SK-N-SH (cell line): ENCODE measurements at regions not wholly inside any gene's neighbourhood (a gene's known extent, or its start where the extent isn't known, plus 50 kb on each side); places are given as distances from the start of the nearest gene placed in this dataset.

Experiments
- CTCF ChIA-PET: fragments of 300-600, 350-600 bp; formaldehyde crosslinking; extraction: SDS; loops from one replicate; lab custom pipeline; 2021; lab: Yijun Ruan, JAX
- POLR2A ChIA-PET: fragments of 350-600 bp; sonication (Branson Sonifier 250); formaldehyde crosslinking; extraction: SDS; loops from one replicate; lab custom pipeline; 2020; ENCODE audit warnings: antibody characterized with exemption, inconsistent platforms; lab: Yijun Ruan, JAX
- DNase-seq: peaks from one replicate; pipeline ENCODE4 v3.0.0; 2012
- H2AFZ ChIP-seq: fragments of 200-600 bp; sonication (generic); 2 replicates; pipeline ENCODE4 v1.8.1; 2016; ENCODE audit warnings: antibody characterized with exemption, mild to moderate bottlenecking, low read depth
- H3F3A ChIP-seq: fragments of 200-600 bp; sonication (generic); replicated peaks from 2 replicates; pipeline ENCODE3; 2016; ENCODE audit warnings: antibody characterized with exemption, mild to moderate bottlenecking; ENCODE audit not compliant: insufficient read depth
- H3K27ac ChIP-seq, 2 experiments: fragments of 200-500 bp in 1 of 2; fragments of 200-600 bp in 1 of 2; sonication (Bioruptor generic) in 1 of 2; sonication (generic), shearing (Covaris generic) in 1 of 2; 2 replicates each; pipeline versions ENCODE4 v1.5.1 to v1.6.1; 2014 to 2016; ENCODE audit warnings: low read depth in 2 of 2, inconsistent platforms in 1 of 2, low read length in 1 of 2, mild to moderate bottlenecking in 1 of 2, mixed read lengths in 1 of 2
- H3K27me3 ChIP-seq: fragments of 200-600 bp; sonication (generic), shearing (Covaris generic); 2 replicates; pipeline ENCODE4 v1.6.1; 2016; ENCODE audit warnings: mixed run types; ENCODE audit not compliant: insufficient read depth
- H3K36me3 ChIP-seq, 2 experiments: fragments of 200-500 bp in 1 of 2; fragments of 200-600 bp in 1 of 2; sonication (Bioruptor generic) in 1 of 2; sonication (generic) in 1 of 2; replicated peaks in 1 of 2; 2 replicates each; pipeline versions ENCODE3 to v1.5.1; 2014 to 2016; ENCODE audit warnings: low read length in 1 of 2, mild to moderate bottlenecking in 1 of 2; ENCODE audit not compliant: insufficient read depth in 2 of 2, control insufficient read depth in 1 of 2
- H3K4me1 ChIP-seq, 2 experiments: fragments of 200-500 bp in 1 of 2; fragments of 200-600 bp in 1 of 2; sonication (Bioruptor generic) in 1 of 2; sonication (generic), shearing (Covaris generic) in 1 of 2; 2 replicates each; pipeline versions ENCODE4 v1.5.1 to v1.6.1; 2014 to 2016; ENCODE audit warnings: low read depth in 1 of 2, low read length in 1 of 2, mixed run types in 1 of 2; ENCODE audit not compliant: insufficient read depth in 2 of 2, control insufficient read depth in 1 of 2
- H3K4me2 ChIP-seq: fragments of 200-600 bp; sonication (generic), shearing (Covaris generic); 2 replicates; pipeline ENCODE4 v1.6.1; 2017; ENCODE audit warnings: mixed run types
- H3K4me3 ChIP-seq, 2 experiments: fragments of 200-500 bp in 1 of 2; fragments of 200-600 bp in 1 of 2; sonication (Bioruptor generic) in 1 of 2; sonication (generic), shearing (Covaris generic) in 1 of 2; 2 replicates each; pipeline versions ENCODE4 v1.5.1 to v1.8.1; 2014 to 2016; ENCODE audit warnings: low read depth in 2 of 2, inconsistent platforms in 1 of 2, low read length in 1 of 2, mild to moderate bottlenecking in 1 of 2, mixed read lengths in 1 of 2, moderate library complexity in 1 of 2
- H3K79me2 ChIP-seq: fragments of 200-600 bp; sonication (generic); 2 replicates; pipeline ENCODE4 v1.8.1; 2017; ENCODE audit warnings: mild to moderate bottlenecking; ENCODE audit not compliant: insufficient read depth
- H3K9ac ChIP-seq: fragments of 200-600 bp; sonication (generic); 2 replicates; pipeline ENCODE4 v1.6.1; 2017; ENCODE audit warnings: mixed run types
- H3K9me2 ChIP-seq: fragments of 200-600 bp; sonication (generic); 2 replicates; pipeline ENCODE4 v1.6.1; 2017; ENCODE audit warnings: mixed run types
- H3K9me3 ChIP-seq: fragments of 200-600 bp; sonication (generic); 2 replicates; pipeline ENCODE4 v1.6.1; 2017; ENCODE audit warnings: mixed run types, mild to moderate bottlenecking, moderate library complexity
- H4K20me1 ChIP-seq: fragments of 200-600 bp; sonication (generic); 2 replicates; pipeline ENCODE4 v1.6.1; 2017; ENCODE audit warnings: mild to moderate bottlenecking, mixed run types; ENCODE audit not compliant: insufficient read depth
- ELF1 ChIP-seq: IDR thresholded peaks from 2 replicates; pipeline ENCODE4 v1.4.0; 2012
- EP300 ChIP-seq, 2 experiments: IDR thresholded peaks; 2 replicates each; pipeline versions ENCODE4 v1.4.0 to v1.6.1; 2012; ENCODE audit warnings: borderline replicate concordance in 1 of 2, low read depth in 1 of 2, low read length in 1 of 2
- FOSL2 ChIP-seq: IDR thresholded peaks from 2 replicates; pipeline ENCODE4 v1.4.0; 2012; ENCODE audit warnings: low read depth, mild to moderate bottlenecking, moderate library complexity, borderline replicate concordance
- JUND ChIP-seq: IDR thresholded peaks from 2 replicates; pipeline ENCODE4 v1.4.0; 2012
- MXI1 ChIP-seq: IDR thresholded peaks from 2 replicates; pipeline ENCODE4 v1.6.1; 2012; ENCODE audit warnings: mild to moderate bottlenecking, low read depth, low read length, improper control_type of control experiment
- NFIC ChIP-seq: IDR thresholded peaks from 2 replicates; pipeline ENCODE4 v1.4.0; 2012; ENCODE audit warnings: borderline replicate concordance
- RFX5 ChIP-seq: IDR thresholded peaks from 2 replicates; pipeline ENCODE4 v1.6.1; 2012; ENCODE audit warnings: mild to moderate bottlenecking, improper control_type of control experiment, low read length
- RXRA ChIP-seq: IDR thresholded peaks from 2 replicates; pipeline ENCODE4 v1.4.0; 2012; ENCODE audit warnings: low read depth, mild to moderate bottlenecking, borderline replicate concordance
- SMC3 ChIP-seq: IDR thresholded peaks from 2 replicates; pipeline ENCODE4 v1.6.1; 2012; ENCODE audit warnings: low read depth, low read length, improper control_type of control experiment
- WGBS: methylation state at CpG from one replicate; pipeline ENCODE4 v1.1.6; 2017; ENCODE audit warnings: low lambda C conversion rate; 5-methylcytosine and 5-hydroxymethylcytosine counted together
- TF ChIP-seq, protein P1 (sequence below): IDR thresholded peaks from 2 replicates; pipeline ENCODE4 v1.4.0; 2012; ENCODE audit warnings: low read depth
- TF ChIP-seq, protein P2 (sequence below): IDR thresholded peaks from 2 replicates; pipeline ENCODE4 v1.4.0; 2012; ENCODE audit warnings: low read depth, borderline replicate concordance
- TF ChIP-seq, protein P3 (sequence below): IDR thresholded peaks from 2 replicates; pipeline ENCODE4 v1.4.0; 2012; ENCODE audit warnings: low read depth, borderline replicate concordance
- TF ChIP-seq, protein P4 (sequence below): fragments of 150-350 bp; IDR thresholded peaks from 2 replicates; pipeline ENCODE4 v1.6.1; 2016; ENCODE audit warnings: mild to moderate bottlenecking, low read depth, low read length
- TF ChIP-seq, protein P5 (sequence below): IDR thresholded peaks from 2 replicates; pipeline ENCODE4 v1.6.1; 2012; ENCODE audit warnings: mild to moderate bottlenecking, low read depth, low read length, moderate library complexity
- TF ChIP-seq, protein P6 (sequence below): fragments of 150-350 bp; IDR thresholded peaks from 2 replicates; pipeline ENCODE4 v1.6.1; 2017; ENCODE audit warnings: antibody characterized with exemption, low read length, low read depth, borderline replicate concordance

DNA sequence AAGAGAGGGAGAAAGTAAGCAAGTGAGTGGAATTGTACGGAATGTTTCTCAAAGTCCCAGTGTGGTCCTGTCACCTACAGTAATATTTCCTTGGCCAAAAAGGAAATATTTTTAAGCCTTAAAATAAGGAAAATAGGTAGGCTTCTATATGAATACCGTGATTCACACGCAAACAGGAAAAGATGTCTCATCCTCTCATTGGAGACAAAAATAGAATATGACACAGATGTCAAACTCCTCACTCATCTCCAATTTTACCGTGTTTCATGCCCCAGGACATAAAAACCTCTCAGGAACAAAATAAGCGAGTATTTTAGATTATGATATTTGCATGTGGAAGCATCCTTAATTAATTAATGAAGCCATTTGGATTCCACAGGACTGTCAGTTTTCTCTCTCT is 1269.5 kb downstream of the RAPGEF2 start:
- Histone ChIP-seq H3K9ac (no peak overlapping the region), H3F3A (no peaks in the 10 kb centered on the region), H3K27me3 (no peaks in the 10 kb centered on the region), H4K20me1 (no peaks in the 10 kb centered on the region), H3K4me1 (no peaks in the 10 kb centered on the region), H2AFZ (no peak overlapping the region), H3K9me2 (no peaks in the 10 kb centered on the region), H3K4me2 (no peak overlapping the region), H3K79me2 (no peaks in the 10 kb centered on the region), H3K27ac (no peak overlapping the region), H3K4me3 (no peak overlapping the region), H3K9me3 (no peaks in the 10 kb centered on the region), H3K36me3 (no peaks in the 10 kb centered on the region)
- POLR2A ChIA-PET, result no interaction called here
- TF ChIP-seq, protein P1, sequence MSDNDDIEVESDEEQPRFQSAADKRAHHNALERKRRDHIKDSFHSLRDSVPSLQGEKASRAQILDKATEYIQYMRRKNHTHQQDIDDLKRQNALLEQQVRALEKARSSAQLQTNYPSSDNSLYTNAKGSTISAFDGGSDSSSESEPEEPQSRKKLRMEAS, result no peak
- TF ChIP-seq, protein P2, sequence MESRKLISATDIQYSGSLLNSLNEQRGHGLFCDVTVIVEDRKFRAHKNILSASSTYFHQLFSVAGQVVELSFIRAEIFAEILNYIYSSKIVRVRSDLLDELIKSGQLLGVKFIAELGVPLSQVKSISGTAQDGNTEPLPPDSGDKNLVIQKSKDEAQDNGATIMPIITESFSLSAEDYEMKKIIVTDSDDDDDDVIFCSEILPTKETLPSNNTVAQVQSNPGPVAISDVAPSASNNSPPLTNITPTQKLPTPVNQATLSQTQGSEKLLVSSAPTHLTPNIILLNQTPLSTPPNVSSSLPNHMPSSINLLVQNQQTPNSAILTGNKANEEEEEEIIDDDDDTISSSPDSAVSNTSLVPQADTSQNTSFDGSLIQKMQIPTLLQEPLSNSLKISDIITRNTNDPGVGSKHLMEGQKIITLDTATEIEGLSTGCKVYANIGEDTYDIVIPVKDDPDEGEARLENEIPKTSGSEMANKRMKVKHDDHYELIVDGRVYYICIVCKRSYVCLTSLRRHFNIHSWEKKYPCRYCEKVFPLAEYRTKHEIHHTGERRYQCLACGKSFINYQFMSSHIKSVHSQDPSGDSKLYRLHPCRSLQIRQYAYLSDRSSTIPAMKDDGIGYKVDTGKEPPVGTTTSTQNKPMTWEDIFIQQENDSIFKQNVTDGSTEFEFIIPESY, result no peak
- no peak for TF ChIP-seq ELF1
- TF ChIP-seq, protein P3, sequence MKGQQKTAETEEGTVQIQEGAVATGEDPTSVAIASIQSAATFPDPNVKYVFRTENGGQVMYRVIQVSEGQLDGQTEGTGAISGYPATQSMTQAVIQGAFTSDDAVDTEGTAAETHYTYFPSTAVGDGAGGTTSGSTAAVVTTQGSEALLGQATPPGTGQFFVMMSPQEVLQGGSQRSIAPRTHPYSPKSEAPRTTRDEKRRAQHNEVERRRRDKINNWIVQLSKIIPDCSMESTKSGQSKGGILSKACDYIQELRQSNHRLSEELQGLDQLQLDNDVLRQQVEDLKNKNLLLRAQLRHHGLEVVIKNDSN, result no peak
- TF ChIP-seq, protein P4, sequence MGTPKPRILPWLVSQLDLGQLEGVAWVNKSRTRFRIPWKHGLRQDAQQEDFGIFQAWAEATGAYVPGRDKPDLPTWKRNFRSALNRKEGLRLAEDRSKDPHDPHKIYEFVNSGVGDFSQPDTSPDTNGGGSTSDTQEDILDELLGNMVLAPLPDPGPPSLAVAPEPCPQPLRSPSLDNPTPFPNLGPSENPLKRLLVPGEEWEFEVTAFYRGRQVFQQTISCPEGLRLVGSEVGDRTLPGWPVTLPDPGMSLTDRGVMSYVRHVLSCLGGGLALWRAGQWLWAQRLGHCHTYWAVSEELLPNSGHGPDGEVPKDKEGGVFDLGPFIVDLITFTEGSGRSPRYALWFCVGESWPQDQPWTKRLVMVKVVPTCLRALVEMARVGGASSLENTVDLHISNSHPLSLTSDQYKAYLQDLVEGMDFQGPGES, result no peak
- no peak for TF ChIP-seq NFIC
- no peak for TF ChIP-seq RFX5
- CTCF ChIA-PET, result no interaction called here
- 30% methylated on average over 5 of the region's 5 CpGs for WGBS
- DNase-seq, result no peak

DNA sequence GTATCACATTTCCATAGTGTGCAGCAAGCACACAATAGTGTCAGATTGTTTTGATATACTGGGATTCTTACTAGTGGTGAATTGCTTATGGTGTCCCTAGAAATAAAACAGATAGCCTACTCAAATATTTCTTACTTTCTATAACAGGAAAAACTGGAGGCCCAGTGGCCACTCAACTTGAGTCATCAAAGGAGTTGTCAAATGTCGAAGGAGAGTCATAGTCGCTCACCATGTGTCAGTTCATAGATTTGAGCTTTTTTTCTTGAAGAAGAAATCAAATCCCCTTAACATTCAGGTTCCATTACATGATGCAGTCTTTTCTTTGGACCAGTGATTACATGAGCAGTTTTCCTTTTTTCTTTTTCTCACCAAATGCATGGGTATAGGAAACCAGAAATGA is 1271.0 kb downstream of the RAPGEF2 start:
- no peaks in the 10 kb centered on the region for H3K9me2 ChIP-seq
- POLR2A ChIA-PET, result no interaction called here
- no peaks in the 10 kb centered on the region for H3K27me3 ChIP-seq
- H3K27ac ChIP-seq, result no peak overlapping the region
- no peaks in the 10 kb centered on the region for H3F3A ChIP-seq
- no peaks in the 10 kb centered on the region for H3K9me3 ChIP-seq
- no peak overlapping the region for H3K9ac ChIP-seq
- DNase-seq, result no peak
- no peak overlapping the region for H3K4me2 ChIP-seq
- WGBS, result 37% methylated on average over 2 of the region's 2 CpGs
- H4K20me1 ChIP-seq, result no peaks in the 10 kb centered on the region
- no peaks in the 10 kb centered on the region for H3K79me2 ChIP-seq
- H3K36me3 ChIP-seq, result no peaks in the 10 kb centered on the region
- no peaks in the 10 kb centered on the region for H3K4me1 ChIP-seq
- CTCF ChIA-PET, result interaction anchor here (1.2 kb wide), 1 partner anchor 30 kb away, joined by 3 read pairs; no protein-coding TSS in a partner anchor
- TF ChIP-seq FOSL2 (no peak), SMC3 (no peak), RXRA (no peak), EP300 (IDR thresholded peaks at IDR 0.05; ENCODE audit: borderline replicate concordance in 1 of 2, low read depth in 1 of 2, low read length in 1 of 2) (no peak), ELF1 (no peak), MXI1 (no peak), NFIC (no peak), RFX5 (no peak), JUND (no peak)
- TF ChIP-seq, protein P2, result no peak
- TF ChIP-seq, protein P5, sequence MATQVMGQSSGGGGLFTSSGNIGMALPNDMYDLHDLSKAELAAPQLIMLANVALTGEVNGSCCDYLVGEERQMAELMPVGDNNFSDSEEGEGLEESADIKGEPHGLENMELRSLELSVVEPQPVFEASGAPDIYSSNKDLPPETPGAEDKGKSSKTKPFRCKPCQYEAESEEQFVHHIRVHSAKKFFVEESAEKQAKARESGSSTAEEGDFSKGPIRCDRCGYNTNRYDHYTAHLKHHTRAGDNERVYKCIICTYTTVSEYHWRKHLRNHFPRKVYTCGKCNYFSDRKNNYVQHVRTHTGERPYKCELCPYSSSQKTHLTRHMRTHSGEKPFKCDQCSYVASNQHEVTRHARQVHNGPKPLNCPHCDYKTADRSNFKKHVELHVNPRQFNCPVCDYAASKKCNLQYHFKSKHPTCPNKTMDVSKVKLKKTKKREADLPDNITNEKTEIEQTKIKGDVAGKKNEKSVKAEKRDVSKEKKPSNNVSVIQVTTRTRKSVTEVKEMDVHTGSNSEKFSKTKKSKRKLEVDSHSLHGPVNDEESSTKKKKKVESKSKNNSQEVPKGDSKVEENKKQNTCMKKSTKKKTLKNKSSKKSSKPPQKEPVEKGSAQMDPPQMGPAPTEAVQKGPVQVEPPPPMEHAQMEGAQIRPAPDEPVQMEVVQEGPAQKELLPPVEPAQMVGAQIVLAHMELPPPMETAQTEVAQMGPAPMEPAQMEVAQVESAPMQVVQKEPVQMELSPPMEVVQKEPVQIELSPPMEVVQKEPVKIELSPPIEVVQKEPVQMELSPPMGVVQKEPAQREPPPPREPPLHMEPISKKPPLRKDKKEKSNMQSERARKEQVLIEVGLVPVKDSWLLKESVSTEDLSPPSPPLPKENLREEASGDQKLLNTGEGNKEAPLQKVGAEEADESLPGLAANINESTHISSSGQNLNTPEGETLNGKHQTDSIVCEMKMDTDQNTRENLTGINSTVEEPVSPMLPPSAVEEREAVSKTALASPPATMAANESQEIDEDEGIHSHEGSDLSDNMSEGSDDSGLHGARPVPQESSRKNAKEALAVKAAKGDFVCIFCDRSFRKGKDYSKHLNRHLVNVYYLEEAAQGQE, result no peak
- TF ChIP-seq, protein P6, sequence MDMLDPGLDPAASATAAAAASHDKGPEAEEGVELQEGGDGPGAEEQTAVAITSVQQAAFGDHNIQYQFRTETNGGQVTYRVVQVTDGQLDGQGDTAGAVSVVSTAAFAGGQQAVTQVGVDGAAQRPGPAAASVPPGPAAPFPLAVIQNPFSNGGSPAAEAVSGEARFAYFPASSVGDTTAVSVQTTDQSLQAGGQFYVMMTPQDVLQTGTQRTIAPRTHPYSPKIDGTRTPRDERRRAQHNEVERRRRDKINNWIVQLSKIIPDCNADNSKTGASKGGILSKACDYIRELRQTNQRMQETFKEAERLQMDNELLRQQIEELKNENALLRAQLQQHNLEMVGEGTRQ, result no peak
- no peak overlapping the region for H3K4me3 ChIP-seq
- H2AFZ ChIP-seq, result no peak overlapping the region
